CD4-positive, alpha-beta T cell treated with Interleukin-21 for 1 hour (primary cell): ENCODE measurements at regions not wholly inside any gene's neighbourhood (a gene's known extent, or its start where the extent isn't known, plus 50 kb on each side); places are given as distances from the start of the nearest gene placed in this dataset.
"Not testable (repeated sequence)": the region's sequence is repeated elsewhere in the genome, so short reads cannot be mapped to it uniquely, and the experiment has no call there.

Experiments used
- DNase-seq: peaks from one replicate; pipeline ENCODE4 v3.0.0-alpha.2; 2020

DNA sequence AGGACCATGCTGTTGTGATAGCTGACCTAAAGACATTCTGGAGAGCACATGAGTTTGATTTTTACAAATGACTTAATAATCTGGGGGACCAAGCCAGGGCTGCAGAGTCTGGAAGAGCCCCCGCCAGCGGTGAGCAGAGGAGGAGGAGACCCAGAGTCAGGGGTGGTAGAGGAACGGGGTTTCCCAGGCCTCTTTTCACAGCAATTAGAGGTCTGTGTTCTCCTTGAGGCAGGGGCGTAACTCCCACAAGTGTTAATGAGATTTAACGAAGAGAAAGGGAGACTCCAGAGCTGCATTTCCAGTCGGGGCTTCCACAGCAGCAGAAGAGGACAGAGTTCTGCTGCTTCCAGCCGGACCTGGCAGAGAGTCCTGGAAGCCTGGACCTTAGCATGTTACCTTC is 137.9 kb upstream of the SLC24A2 start:
- DNase-seq: no peak

DNA sequence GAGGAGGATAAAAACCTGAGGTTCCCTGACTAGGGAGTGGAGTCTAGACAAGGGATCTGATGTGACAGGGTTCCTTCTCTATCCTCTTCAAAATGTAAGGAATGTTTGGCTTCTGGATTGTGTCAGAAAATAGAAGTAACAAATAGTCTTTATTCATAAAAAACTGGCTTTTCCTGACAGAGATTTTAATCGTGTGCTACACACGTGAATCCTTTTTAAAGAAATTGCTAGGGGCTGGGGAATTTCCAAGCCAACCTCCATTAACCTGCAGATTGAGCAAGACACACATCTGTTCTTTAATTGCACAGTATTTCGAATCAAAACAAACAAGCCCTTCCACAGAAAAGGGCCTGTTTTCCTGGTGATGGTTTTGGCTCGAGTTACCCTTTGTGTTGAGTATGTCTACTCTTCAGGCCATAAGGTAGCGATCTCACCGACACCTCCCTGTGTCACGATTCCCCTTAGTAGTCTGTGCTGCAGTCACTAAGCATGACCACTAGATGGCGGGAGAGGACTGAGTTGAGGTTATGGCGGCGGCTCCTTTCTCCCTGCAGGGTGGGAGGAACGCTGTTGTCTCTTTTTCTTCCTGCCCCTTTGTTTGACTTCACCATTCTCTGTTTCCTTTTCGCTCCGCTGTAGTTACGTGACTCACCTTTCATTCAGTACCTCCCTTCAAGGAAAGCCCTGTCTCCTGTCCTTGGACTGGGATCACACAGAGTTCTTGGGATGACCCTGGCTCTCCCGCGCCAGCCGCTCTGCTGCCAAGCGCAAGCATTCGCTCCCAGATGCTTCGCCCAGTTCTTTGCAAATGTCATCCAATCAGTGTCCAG is 137.1 kb upstream of the SLC24A2 start:
- DNase-seq: peak; percentile 83

GRCh38 chr9:19924080-19924479 is 135.2 kb upstream of the SLC24A2 start:
- DNase-seq: no peak

DNA sequence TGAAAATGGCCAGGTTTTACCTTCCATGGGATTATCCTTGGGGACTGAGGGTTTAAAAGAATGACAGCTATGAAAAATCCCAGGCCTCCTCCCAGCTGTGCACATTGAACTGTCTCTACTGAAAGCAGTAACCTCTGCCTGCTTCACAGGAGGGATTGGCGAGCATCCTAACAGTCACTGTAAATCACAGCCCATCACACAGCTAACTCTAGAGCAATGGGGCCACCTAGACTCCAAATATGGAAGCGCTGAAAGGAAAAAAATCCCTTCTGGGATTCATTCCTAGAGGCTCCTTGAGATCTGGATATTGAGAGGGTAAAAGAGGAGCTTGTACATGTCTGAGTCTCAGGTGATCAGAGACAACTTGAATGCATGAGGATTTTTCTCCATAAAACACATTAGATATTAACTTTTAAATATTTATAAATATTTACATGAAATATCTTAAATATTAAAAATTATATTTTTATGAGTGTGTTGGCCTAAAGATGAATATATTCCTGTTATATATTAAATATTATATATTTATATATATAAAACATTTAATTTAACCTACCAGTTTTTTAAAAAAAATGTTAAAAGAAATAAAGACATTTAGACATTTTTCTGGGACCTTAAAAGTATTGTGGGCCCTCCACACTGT is 133.8 kb upstream of the SLC24A2 start:
- DNase-seq: no peak

DNA sequence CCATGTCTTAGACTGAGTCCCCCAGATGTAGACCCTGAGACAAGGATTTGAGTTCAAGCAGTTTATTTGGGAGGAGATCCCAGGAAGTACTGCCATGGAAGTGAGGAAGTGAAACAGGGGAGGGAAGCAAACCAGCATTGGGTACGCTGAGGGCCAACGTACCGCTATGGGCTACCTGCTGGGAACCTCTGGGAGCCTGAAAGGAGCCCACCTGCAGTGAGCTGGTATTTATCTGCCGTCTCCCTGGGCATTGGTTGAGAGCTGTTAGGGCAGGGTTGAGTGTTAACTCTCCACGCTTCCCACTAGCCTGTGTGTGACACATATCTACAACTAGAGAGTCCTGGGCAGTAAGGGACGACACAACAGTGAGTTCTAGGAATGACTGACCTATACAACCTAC is 131.6 kb upstream of the SLC24A2 start:
- DNase-seq: no peak

GRCh38 chr9:19918630-19919029 is 129.8 kb upstream of the SLC24A2 start:
- no peak for DNase-seq

DNA sequence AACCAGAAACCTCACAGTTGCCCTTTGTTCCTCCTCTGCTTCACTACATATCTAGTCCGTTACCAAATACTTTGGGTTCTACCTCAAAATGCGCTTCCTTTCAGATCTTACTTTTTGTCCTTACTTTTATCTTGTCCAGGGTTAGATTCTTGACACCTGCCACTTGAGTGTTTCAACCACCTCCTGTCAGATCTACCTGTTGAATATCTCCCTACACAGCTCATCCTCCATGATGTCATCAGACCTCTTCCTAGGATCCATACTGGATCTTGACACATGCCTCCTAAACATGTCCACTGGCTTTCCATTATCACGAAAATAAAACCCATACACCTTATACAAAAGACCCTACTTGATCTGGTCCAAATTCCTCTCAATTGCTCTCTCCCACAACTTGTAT is 125.2 kb upstream of the SLC24A2 start:
- no peak for DNase-seq

DNA sequence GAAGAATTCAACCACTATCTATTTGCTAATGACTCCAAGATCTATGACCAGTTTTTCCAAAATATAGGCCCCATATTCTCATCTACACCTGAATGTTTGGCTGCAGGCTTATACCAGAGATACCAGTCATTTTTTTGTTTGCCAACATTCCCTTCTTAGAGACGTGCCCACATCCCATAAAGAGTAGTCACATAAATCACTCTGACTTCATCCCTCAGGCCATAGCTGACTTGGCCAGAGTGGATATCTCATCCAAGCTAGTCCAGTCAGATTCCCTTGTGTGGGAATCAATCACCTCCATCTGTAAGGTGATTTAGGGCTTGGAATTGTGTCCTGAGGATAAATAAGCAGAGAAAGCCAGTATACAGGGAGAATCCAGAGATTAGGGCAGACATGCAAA is 124.3 kb upstream of the SLC24A2 start:
- DNase-seq: no peak

DNA sequence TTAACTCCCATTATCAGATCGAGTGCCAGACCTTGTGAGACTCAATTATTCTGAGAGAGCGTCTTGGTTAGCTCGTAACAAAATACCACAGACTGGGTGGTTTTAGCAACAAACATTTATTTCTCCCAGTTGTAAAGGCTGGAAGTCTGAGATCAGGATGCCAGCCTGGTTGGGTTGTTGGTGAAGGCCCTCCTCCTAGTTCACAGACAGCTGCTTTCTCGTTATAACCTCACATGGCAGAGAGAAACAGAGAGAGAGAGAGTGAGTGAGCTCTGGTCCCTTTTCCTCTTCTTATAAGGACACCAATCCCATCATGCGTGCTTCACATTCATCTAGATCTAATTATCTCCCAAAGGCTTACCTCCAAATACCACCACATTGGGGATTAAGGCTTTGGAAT is 114.2 kb upstream of the SLC24A2 start:
- no peak for DNase-seq

- DNase-seq: no peak
These were observed 112.7 kb upstream of the SLC24A2 start for GRCh38 chr9:19901586-19901985.

- no peak for DNase-seq
These were observed 107.3 kb upstream of the SLC24A2 start for GRCh38 chr9:19896161-19896560.

GRCh38 chr9:19895578-19895977 is 106.7 kb upstream of the SLC24A2 start:
- DNase-seq: not testable (repeated sequence)

DNA sequence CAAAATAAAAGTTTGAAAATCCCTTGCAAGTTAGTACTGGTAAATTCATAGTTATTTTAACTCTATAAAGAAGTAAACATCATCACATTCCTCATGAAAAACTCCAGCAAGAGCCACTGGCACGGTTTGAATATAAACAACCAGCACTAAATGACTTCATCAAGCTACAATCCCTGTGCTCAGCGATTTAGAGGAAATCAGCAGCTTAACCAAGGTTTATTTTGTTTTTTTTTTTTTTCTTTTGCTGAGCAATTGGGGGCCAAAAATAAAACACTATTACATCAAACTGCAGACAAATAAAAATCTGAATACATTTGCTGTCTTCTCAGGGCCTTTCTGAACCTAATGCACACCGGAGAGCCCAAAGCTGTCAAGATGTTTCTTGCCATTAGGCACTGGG is 106.2 kb upstream of the SLC24A2 start:
- no peak for DNase-seq

GRCh38 chr9:19885608-19886007 is 96.8 kb upstream of the SLC24A2 start:
- no peak for DNase-seq

DNA sequence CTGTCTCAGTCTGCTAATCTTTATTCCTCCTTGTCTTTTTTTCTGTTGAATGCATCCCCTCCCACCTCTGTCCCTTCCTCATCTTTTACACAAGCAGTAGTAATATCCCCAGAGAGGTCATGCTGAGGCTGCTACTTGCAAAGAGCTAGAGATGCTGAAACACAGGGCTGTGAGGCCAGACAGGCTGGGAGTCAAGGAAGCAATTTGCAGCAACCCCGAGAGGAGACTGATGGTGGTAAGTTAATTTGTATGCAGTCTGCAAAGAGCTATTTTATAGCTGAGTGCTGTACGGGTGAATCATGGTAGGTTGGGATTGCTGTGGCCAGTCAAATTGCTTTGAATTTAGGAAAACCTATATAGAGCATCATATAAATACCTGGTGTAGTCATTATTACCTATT is 90.2 kb upstream of the SLC24A2 start:
- no peak for DNase-seq

- no peak for DNase-seq
These were observed 87.9 kb upstream of the SLC24A2 start for GRCh38 chr9:19876569-19877316.

DNA sequence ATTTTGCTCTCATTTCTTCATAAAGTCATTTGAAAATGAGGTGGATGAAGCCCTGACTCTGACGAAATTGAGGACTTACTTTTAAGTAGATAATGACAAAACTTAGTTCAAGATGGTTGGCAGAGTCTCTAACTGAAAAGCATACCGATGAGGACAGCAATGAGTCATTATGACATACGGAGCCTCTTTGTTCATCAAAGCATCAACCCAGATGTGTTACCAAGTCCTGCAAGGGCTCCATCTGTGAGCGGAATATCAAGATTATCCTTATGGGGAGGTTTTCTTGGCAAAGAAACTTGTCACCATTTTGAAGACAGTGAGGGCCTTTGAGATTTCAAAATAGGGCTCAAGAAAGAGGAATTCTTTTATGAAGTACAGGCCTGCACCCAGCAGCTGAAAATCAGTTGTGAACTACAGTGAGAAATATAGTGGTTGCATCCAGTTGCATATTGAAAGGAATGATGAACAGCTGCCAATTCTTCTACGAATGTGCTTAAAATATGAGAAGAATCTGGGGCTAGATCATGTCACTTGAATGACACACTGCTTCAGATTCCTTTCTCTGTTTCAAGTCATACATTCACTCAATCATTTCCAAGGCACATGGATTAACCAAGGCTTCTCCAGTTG is 86.6 kb upstream of the SLC24A2 start:
- no peak for DNase-seq

DNA sequence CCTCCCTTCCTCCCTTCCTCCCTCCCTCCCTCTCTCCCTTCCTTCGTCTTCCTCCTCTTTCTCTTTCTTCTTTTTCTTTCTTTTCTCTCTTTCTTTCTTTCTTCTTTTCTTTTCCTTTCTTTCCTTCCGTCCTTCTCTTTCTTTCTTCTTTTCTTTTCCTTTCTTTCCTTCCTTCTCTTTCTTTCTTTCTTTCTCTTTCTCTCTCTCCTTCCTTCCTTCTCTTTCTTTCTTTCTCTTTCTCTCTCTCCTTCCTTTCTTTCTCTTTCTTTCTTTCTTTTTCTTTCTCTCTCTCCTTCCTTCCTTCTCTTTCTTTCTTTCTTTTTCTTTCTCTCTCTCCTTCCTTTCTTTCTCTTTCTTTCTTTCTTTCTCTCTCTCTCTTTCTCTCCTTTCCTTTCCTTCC is 84.4 kb upstream of the SLC24A2 start:
- not testable (repeated sequence) for DNase-seq

DNA sequence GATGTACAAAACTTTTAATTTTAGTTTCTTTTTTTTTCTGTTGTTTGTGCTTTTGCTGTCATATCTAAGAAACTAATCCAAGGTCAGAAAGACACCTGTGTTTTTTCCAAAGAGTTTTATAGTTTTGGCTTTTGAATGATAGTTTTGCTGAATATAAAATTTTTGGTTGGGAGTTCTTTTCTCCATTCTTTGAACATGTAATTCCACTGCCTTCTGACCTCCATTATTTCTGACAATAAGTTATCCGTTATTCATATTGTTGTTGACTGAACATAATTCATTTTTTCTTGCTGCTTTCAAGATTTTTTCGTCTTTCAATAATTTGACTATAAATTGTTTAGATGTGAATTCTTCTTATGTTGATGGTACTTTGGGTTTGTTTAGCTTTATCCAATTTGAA is 82.2 kb upstream of the SLC24A2 start:
- no peak for DNase-seq

DNA sequence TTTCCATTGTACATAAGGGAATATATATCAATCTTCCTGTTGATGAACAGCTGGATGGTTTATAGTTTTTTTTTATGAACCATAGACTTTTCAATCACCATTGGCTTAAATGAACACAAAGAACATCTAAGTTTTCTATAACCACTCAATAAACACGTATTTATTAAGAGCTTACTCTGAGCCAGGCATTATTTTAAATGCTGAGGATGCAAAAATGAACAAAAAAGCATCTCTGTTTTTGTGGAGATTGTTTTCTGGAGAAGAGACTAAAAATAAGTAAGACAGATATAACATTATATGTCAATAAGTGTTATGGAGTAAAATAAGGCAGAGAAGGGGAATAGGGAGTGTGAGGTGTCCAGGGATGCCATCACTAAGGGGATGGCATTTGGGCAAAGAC is 52.1 kb upstream of the SLC24A2 start:
- no peak for DNase-seq
